GM23338 (cell line): ENCODE measurements at regions not wholly inside any gene's neighbourhood (a gene's known extent, or its start where the extent isn't known, plus 50 kb on each side); places are given as distances from the start of the nearest gene placed in this dataset.

ENCODE experiments used
- CREB1 ChIP-seq: fragments of 250-450 bp; sonication (Bioruptor Pico); IDR thresholded peaks from 2 replicates; pipeline ENCODE4 v1.5.0; 2020; ENCODE audit warnings: low read depth, mild to moderate bottlenecking, moderate library complexity
- EZH2 ChIP-seq: fragments of 200-600 bp; sonication (generic); IDR thresholded peaks from one replicate; pipeline ENCODE4 v1.8.0; 2017; ENCODE audit warnings: antibody characterized with exemption, mild to moderate bottlenecking, low read depth; ENCODE audit not compliant: unreplicated experiment
- EZH2phosphoT487 ChIP-seq: fragments of 200-600 bp; sonication (generic); IDR thresholded peaks from one replicate; pipeline ENCODE4 v1.8.1; 2018; ENCODE audit warnings: antibody characterized with exemption; ENCODE audit not compliant: unreplicated experiment
- JUNB ChIP-seq: IDR thresholded peaks from one replicate; pipeline ENCODE4 v1.6.1; 2016; ENCODE audit warnings: antibody characterized with exemption; ENCODE audit not compliant: unreplicated experiment
- POLR2AphosphoS5 ChIP-seq: IDR thresholded peaks from 2 replicates; pipeline ENCODE4 v1.6.1; 2016; ENCODE audit warnings: antibody characterized with exemption, low read depth
- STAT1 ChIP-seq: IDR thresholded peaks from one replicate; pipeline ENCODE4 v1.6.1; 2016; ENCODE audit warnings: antibody characterized with exemption; ENCODE audit not compliant: unreplicated experiment
- ZNF114 ChIP-seq: fragments of 250-450 bp; sonication (Bioruptor Pico); IDR thresholded peaks from 2 replicates; pipeline ENCODE4 v1.5.0; 2020; ENCODE audit warnings: mild to moderate bottlenecking, moderate library complexity
- ZNF331 ChIP-seq: fragments of 250-450 bp; sonication (Bioruptor Pico); IDR thresholded peaks from 2 replicates; pipeline ENCODE4 v1.5.0; 2020; ENCODE audit warnings: low read depth, mild to moderate bottlenecking, moderate library complexity
- ZNF462 ChIP-seq: fragments of 250-450 bp; sonication (Bioruptor Pico); IDR thresholded peaks from 2 replicates; pipeline ENCODE4 v1.5.0; 2020; ENCODE audit warnings: mild to moderate bottlenecking, moderate library complexity
- TF ChIP-seq, protein P1 (sequence below): IDR thresholded peaks from one replicate; pipeline ENCODE4 v1.6.1; 2018; ENCODE audit warnings: antibody characterized with exemption; ENCODE audit not compliant: unreplicated experiment

DNA sequence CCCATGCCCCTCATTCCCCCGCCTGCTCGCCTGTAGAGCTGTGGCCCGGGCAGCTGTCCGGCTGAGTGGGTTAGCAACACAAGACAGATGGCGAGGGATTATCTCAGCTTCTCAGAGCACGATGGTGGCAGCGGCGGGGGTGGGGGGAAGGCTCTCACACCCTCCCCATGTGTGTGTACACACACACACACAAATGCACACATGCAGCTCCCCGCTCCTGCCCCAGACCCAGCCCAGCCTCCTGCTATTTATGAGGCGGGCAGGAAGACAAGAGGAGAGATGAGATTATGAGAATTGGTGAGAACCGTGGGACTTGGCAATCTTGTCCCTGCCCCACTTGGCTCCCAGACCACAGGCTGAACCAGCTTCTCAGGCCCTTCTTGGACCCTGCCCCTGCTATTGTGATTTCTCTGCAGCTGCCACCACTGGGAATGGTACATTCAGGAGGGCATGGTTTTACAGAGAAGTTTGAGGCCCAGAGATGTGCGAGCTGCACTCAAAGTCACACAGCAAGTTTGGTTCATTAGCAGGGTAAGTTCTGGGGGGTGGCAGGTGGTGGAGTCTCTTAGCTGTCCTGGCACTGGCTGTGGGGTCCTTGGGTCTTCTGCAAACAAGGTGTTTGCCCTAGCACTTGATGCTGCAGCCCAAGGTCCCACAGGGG lies 51.0 kb upstream of the PSD2 start (continued):
- TF ChIP-seq ZNF462 (CRISPR knock-in tag), result no peak
- TF ChIP-seq ZNF114, result no peak
- TF ChIP-seq EZH2phosphoT487, result no peak
- no peak for TF ChIP-seq CREB1 (CRISPR knock-in tag)
- TF ChIP-seq, protein P1, sequence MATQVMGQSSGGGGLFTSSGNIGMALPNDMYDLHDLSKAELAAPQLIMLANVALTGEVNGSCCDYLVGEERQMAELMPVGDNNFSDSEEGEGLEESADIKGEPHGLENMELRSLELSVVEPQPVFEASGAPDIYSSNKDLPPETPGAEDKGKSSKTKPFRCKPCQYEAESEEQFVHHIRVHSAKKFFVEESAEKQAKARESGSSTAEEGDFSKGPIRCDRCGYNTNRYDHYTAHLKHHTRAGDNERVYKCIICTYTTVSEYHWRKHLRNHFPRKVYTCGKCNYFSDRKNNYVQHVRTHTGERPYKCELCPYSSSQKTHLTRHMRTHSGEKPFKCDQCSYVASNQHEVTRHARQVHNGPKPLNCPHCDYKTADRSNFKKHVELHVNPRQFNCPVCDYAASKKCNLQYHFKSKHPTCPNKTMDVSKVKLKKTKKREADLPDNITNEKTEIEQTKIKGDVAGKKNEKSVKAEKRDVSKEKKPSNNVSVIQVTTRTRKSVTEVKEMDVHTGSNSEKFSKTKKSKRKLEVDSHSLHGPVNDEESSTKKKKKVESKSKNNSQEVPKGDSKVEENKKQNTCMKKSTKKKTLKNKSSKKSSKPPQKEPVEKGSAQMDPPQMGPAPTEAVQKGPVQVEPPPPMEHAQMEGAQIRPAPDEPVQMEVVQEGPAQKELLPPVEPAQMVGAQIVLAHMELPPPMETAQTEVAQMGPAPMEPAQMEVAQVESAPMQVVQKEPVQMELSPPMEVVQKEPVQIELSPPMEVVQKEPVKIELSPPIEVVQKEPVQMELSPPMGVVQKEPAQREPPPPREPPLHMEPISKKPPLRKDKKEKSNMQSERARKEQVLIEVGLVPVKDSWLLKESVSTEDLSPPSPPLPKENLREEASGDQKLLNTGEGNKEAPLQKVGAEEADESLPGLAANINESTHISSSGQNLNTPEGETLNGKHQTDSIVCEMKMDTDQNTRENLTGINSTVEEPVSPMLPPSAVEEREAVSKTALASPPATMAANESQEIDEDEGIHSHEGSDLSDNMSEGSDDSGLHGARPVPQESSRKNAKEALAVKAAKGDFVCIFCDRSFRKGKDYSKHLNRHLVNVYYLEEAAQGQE, result no peak
- TF ChIP-seq STAT1, result no peak
- TF ChIP-seq EZH2, result no peak
- no peak for TF ChIP-seq ZNF331
- TF ChIP-seq JUNB, result no peak
- no peak for TF ChIP-seq POLR2AphosphoS5
